Activated CD4-positive, alpha-beta memory T cell treated with anti-CD3 and anti-CD28 coated beads for 36 hours (primary cell): ENCODE measurements at regions not wholly inside any gene's neighbourhood (a gene's known extent, or its start where the extent isn't known, plus 50 kb on each side); places are given as distances from the start of the nearest gene placed in this dataset.

Experiments
- CTCF ChIA-PET: fragments of 350-600 bp; sonication (Branson Sonifier 250); formaldehyde crosslinking; loops from one replicate; lab custom pipeline; 2021; ENCODE audit warnings: antibody characterized with exemption, inconsistent platforms; lab: Charles Lee
- POLR2A ChIA-PET: fragments of 350-600 bp; sonication (Branson Sonifier 250); formaldehyde crosslinking; loops from one replicate; lab custom pipeline; 2021; ENCODE audit warnings: antibody characterized with exemption; lab: Charles Lee
- DNase-seq: peaks from one replicate; pipeline ENCODE4 v3.0.0-alpha.2; 2020
- H3K27ac Mint-ChIP-seq: one replicate; pipeline ENCODE4 v1.8.0; 2021; ENCODE audit warnings: mixed read lengths
- H3K27me3 Mint-ChIP-seq: one replicate; pipeline ENCODE4 v1.8.0; 2021; ENCODE audit warnings: mixed read lengths
- H3K36me3 Mint-ChIP-seq: one replicate; pipeline ENCODE4 v1.8.0; 2021; ENCODE audit warnings: mixed read lengths
- H3K4me1 Mint-ChIP-seq: one replicate; pipeline ENCODE4 v1.8.0; 2021; ENCODE audit warnings: low read depth, mixed read lengths
- H3K4me3 Mint-ChIP-seq: one replicate; pipeline ENCODE4 v1.8.0; 2021; ENCODE audit warnings: mild to moderate bottlenecking, mixed read lengths
- H3K9me3 Mint-ChIP-seq: one replicate; pipeline ENCODE4 v1.8.0; 2021; ENCODE audit warnings: mixed read lengths
- intact Hi-C: fragments of 100-400 bp; cut with micrococcal nuclease; formaldehyde crosslinking; loops from one replicate; pipeline ENCODE4 v1.15.1; 2023

- intact Hi-C loops, result no loop called here
- H3K4me3 Mint-ChIP-seq, result no peak overlapping the region
- no peak overlapping the region for H3K27ac Mint-ChIP-seq
- no peak for DNase-seq
- H3K27me3 Mint-ChIP-seq, result no peaks in the 10 kb centered on the region
- CTCF ChIA-PET, result no interaction called here
- H3K4me1 Mint-ChIP-seq, result no peaks in the 10 kb centered on the region
- peaks cover 12% of the 10 kb centered on the region for H3K9me3 Mint-ChIP-seq
- POLR2A ChIA-PET, result no interaction called here
- H3K36me3 Mint-ChIP-seq, result no peaks in the 10 kb centered on the region
These were observed 633.6 kb upstream of the FTMT start for GRCh38 chr5:121218086-121218485.

- no peak overlapping the region for H3K4me3 Mint-ChIP-seq
- no peak overlapping the region for H3K27ac Mint-ChIP-seq
- H3K4me1 Mint-ChIP-seq, result no peaks in the 10 kb centered on the region
- no peaks in the 10 kb centered on the region for H3K27me3 Mint-ChIP-seq
- H3K9me3 Mint-ChIP-seq, result peaks cover 32% of the 10 kb centered on the region
- ChIA-PET POLR2A (no interaction called here), CTCF (no interaction called here)
- intact Hi-C loops, result no loop called here
- no peak for DNase-seq
- no peaks in the 10 kb centered on the region for H3K36me3 Mint-ChIP-seq
These were observed 630.2 kb upstream of the FTMT start for GRCh38 chr5:121221483-121221882.

GRCh38 chr5:121226765-121227164 lies 624.9 kb upstream of the FTMT start:
- Mint-ChIP-seq H3K36me3 (no peaks in the 10 kb centered on the region), H3K4me1 (no peaks in the 10 kb centered on the region), H3K27ac (no peak overlapping the region), H3K27me3 (no peaks in the 10 kb centered on the region), H3K4me3 (no peak overlapping the region), H3K9me3 (peaks cover 57% of the 10 kb centered on the region)
- intact Hi-C loops, result no loop called here
- ChIA-PET CTCF (no interaction called here), POLR2A (no interaction called here)
- no peak for DNase-seq

GRCh38 chr5:121239951-121240350 lies 611.7 kb upstream of the FTMT start:
- Mint-ChIP-seq H3K27me3 (no peaks in the 10 kb centered on the region), H3K4me3 (no peak overlapping the region), H3K36me3 (no peaks in the 10 kb centered on the region), H3K9me3 (peaks cover 10% of the 10 kb centered on the region), H3K27ac (no peak overlapping the region), H3K4me1 (no peaks in the 10 kb centered on the region)
- POLR2A ChIA-PET, result no interaction called here
- intact Hi-C loops, result no loop called here
- DNase-seq, result no peak
- CTCF ChIA-PET, result no interaction called here

GRCh38 chr5:121246971-121247370 lies 604.7 kb upstream of the FTMT start:
- ChIA-PET CTCF (no interaction called here), POLR2A (no interaction called here)
- H3K9me3 Mint-ChIP-seq, result peaks cover 18% of the 10 kb centered on the region
- H3K27ac Mint-ChIP-seq, result no peak overlapping the region
- no peak overlapping the region for H3K4me3 Mint-ChIP-seq
- no peaks in the 10 kb centered on the region for H3K4me1 Mint-ChIP-seq
- no peaks in the 10 kb centered on the region for H3K27me3 Mint-ChIP-seq
- no peaks in the 10 kb centered on the region for H3K36me3 Mint-ChIP-seq
- intact Hi-C loops, result no loop called here
- DNase-seq, result no peak

- ChIA-PET CTCF (no interaction called here), POLR2A (no interaction called here)
- H3K4me3 Mint-ChIP-seq, result no peak overlapping the region
These were observed 599.7 kb upstream of the FTMT start for GRCh38 chr5:121251954-121252353.

GRCh38 chr5:121257621-121258020 lies 594.1 kb upstream of the FTMT start:
- ChIA-PET CTCF (no interaction called here), POLR2A (no interaction called here)
- Mint-ChIP-seq H3K27ac (no peak overlapping the region), H3K4me3 (no peak overlapping the region), H3K9me3 (peaks cover 36% of the 10 kb centered on the region), H3K27me3 (no peaks in the 10 kb centered on the region), H3K4me1 (no peaks in the 10 kb centered on the region), H3K36me3 (no peaks in the 10 kb centered on the region)
- intact Hi-C loops, result no loop called here
- DNase-seq, result no peak

More at GRCh38 chr5:121251954-121252353, 599.7 kb upstream of the FTMT start:
- intact Hi-C loops, result no loop called here
- H3K9me3 Mint-ChIP-seq, result peaks cover 24% of the 10 kb centered on the region
- no peaks in the 10 kb centered on the region for H3K36me3 Mint-ChIP-seq
- no peaks in the 10 kb centered on the region for H3K4me1 Mint-ChIP-seq
- DNase-seq, result no peak
- no peak overlapping the region for H3K27ac Mint-ChIP-seq
- H3K27me3 Mint-ChIP-seq, result no peaks in the 10 kb centered on the region

- POLR2A ChIA-PET, result no interaction called here
- H3K27me3 Mint-ChIP-seq, result no peaks in the 10 kb centered on the region
- H3K4me1 Mint-ChIP-seq, result no peaks in the 10 kb centered on the region
- intact Hi-C loops, result no loop called here
- no peak for DNase-seq
- H3K36me3 Mint-ChIP-seq, result no peaks in the 10 kb centered on the region
- H3K9me3 Mint-ChIP-seq, result peaks cover 26% of the 10 kb centered on the region
- H3K4me3 Mint-ChIP-seq, result no peak overlapping the region
- no peak overlapping the region for H3K27ac Mint-ChIP-seq
- CTCF ChIA-PET, result no interaction called here
These were observed 588.2 kb upstream of the FTMT start for GRCh38 chr5:121263456-121263855.

GRCh38 chr5:121264605-121265004 lies 587.1 kb upstream of the FTMT start:
- ChIA-PET CTCF (no interaction called here), POLR2A (no interaction called here)
- Mint-ChIP-seq H3K9me3 (peaks cover 25% of the 10 kb centered on the region), H3K36me3 (no peaks in the 10 kb centered on the region), H3K4me3 (no peak overlapping the region), H3K4me1 (no peaks in the 10 kb centered on the region), H3K27me3 (no peaks in the 10 kb centered on the region), H3K27ac (no peak overlapping the region)
- no peak for DNase-seq
- intact Hi-C loops, result no loop called here

- Mint-ChIP-seq H3K9me3 (peaks cover 16% of the 10 kb centered on the region), H3K4me3 (no peak overlapping the region), H3K27me3 (no peaks in the 10 kb centered on the region), H3K27ac (no peak overlapping the region), H3K36me3 (no peaks in the 10 kb centered on the region), H3K4me1 (no peaks in the 10 kb centered on the region)
- CTCF ChIA-PET, result no interaction called here
- no peak for DNase-seq
- POLR2A ChIA-PET, result no interaction called here
- intact Hi-C loops, result no loop called here
These were observed 580.1 kb upstream of the FTMT start for GRCh38 chr5:121271546-121271945.

GRCh38 chr5:121273833-121274433 lies 577.7 kb upstream of the FTMT start:
- no peak overlapping the region for H3K4me3 Mint-ChIP-seq
- ChIA-PET CTCF (no interaction called here), POLR2A (no interaction called here)
- no peaks in the 10 kb centered on the region for H3K36me3 Mint-ChIP-seq
- no peaks in the 10 kb centered on the region for H3K4me1 Mint-ChIP-seq
- no peaks in the 10 kb centered on the region for H3K27me3 Mint-ChIP-seq
- intact Hi-C loops, result no loop called here
- H3K9me3 Mint-ChIP-seq, result peaks cover 18% of the 10 kb centered on the region
- DNase-seq, result no peak
- H3K27ac Mint-ChIP-seq, result no peak overlapping the region

GRCh38 chr5:121279801-121280200 lies 571.9 kb upstream of the FTMT start:
- no peak overlapping the region for H3K4me3 Mint-ChIP-seq
- intact Hi-C loops, result no loop called here
- ChIA-PET POLR2A (no interaction called here), CTCF (no interaction called here)
- no peaks in the 10 kb centered on the region for H3K27me3 Mint-ChIP-seq
- H3K4me1 Mint-ChIP-seq, result no peaks in the 10 kb centered on the region
- H3K27ac Mint-ChIP-seq, result no peak overlapping the region
- no peak for DNase-seq
- peaks cover 13% of the 10 kb centered on the region for H3K9me3 Mint-ChIP-seq
- no peaks in the 10 kb centered on the region for H3K36me3 Mint-ChIP-seq

GRCh38 chr5:121285801-121286521 lies 565.7 kb upstream of the FTMT start:
- ChIA-PET CTCF (no interaction called here), POLR2A (no interaction called here)
- Mint-ChIP-seq H3K4me3 (no peak overlapping the region), H3K4me1 (no peaks in the 10 kb centered on the region), H3K36me3 (no peaks in the 10 kb centered on the region), H3K9me3 (peaks cover 11% of the 10 kb centered on the region), H3K27me3 (no peaks in the 10 kb centered on the region), H3K27ac (no peak overlapping the region)
- no peak for DNase-seq
- intact Hi-C loops, result no loop called here
